ENCODE measurements at regions not wholly inside any gene's neighbourhood (a gene's known extent, or its start where the extent isn't known, plus 50 kb on each side); places are given as distances from the start of the nearest gene placed in this dataset.

DNA sequence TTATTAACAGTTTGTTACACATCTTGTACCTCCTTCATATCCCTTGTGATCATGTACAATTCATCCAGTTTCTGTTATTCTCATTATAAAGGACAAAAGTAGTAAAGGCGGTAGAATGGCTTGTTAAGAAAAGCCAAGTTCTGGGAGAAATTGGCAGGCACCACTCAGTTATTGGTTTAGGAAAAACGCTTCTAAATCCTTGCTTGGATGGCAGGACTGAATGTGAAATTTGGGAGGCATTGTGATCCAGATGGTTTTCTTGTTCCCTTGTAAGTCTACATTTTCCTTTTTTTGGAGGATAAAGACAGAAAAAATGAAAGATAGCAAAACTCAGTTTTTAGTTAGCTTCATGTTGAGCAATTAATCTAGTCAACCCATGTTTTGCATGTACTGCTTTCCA, 130.2 kb downstream of the MAT2B start:
- no peak for ATAC-seq

DNA sequence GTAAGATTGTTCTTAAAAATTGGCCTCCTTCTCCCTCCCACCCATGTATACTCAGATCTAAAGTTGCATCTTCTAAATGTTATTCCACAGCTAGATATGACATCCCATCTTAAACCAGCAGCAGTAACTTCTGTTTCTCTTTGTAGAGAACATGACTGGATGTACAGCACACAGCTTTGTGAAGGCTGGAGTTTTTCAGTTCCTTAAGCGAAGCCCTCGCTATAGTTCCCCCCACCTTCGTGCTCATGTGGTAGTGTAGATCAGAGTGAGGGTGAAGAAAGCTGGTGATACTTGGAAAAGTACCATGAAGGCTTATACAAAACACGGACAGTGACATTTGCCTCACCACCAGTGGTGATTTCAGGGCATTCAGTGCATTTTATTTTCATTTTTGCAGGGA, 137.5 kb downstream of the MAT2B start:
- Mint-ChIP-seq H3K4me1 (no peaks in the 10 kb centered on the region), H3K36me3 (no peaks in the 10 kb centered on the region), H3K27ac (no peak overlapping the region), H3K9me3 (0 out of 2 replicates have a peak, but pooled peaks cover 2% of the 10 kb centered on the region), H3K27me3 (ENCODE audit: low read depth) (no peaks in the 10 kb centered on the region), H3K4me3 (no peak overlapping the region)
- CTCF ChIA-PET, result no interaction called here
- no peak for ATAC-seq
- POLR2A ChIA-PET, result no interaction called here
- DNase-seq (ENCODE audit: low spot score), result no peak
- no peak for TF ChIP-seq ZNF121 (CRISPR knock-in tag; IDR thresholded peaks at IDR 0.05)
- TF ChIP-seq, protein P1, sequence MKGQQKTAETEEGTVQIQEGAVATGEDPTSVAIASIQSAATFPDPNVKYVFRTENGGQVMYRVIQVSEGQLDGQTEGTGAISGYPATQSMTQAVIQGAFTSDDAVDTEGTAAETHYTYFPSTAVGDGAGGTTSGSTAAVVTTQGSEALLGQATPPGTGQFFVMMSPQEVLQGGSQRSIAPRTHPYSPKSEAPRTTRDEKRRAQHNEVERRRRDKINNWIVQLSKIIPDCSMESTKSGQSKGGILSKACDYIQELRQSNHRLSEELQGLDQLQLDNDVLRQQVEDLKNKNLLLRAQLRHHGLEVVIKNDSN (CRISPR knock-in tag; IDR thresholded peaks at IDR 0.05), result no peak
- TF ChIP-seq, protein P2, sequence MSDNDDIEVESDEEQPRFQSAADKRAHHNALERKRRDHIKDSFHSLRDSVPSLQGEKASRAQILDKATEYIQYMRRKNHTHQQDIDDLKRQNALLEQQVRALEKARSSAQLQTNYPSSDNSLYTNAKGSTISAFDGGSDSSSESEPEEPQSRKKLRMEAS (CRISPR knock-in tag; IDR thresholded peaks at IDR 0.05), result no peak
- no peak for TF ChIP-seq SMAD4 (CRISPR knock-in tag; IDR thresholded peaks at IDR 0.05)
- no peak for TF ChIP-seq ZNF219 (CRISPR knock-in tag; IDR thresholded peaks at IDR 0.05; ENCODE audit: borderline replicate concordance)
- TF ChIP-seq ZNF671 (CRISPR knock-in tag; IDR thresholded peaks at IDR 0.05), result no peak
- TF ChIP-seq CREB1 (CRISPR knock-in tag; IDR thresholded peaks at IDR 0.05), result no peak
- TF ChIP-seq, protein P3, sequence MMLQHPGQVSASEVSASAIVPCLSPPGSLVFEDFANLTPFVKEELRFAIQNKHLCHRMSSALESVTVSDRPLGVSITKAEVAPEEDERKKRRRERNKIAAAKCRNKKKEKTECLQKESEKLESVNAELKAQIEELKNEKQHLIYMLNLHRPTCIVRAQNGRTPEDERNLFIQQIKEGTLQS (CRISPR knock-in tag; conservative IDR thresholded peaks at IDR 0.05), result no peak
- no peak for TF ChIP-seq ZNF423 (CRISPR knock-in tag; IDR thresholded peaks at IDR 0.05)
- TF ChIP-seq ZNF317 (CRISPR knock-in tag; IDR thresholded peaks at IDR 0.05; ENCODE audit: borderline replicate concordance, low read depth), result no peak

More for the DNA sequence above, 130.2 kb downstream of the MAT2B start:
- H3K9me3 Mint-ChIP-seq, result 0 out of 2 replicates have a peak, but pooled peaks cover 4% of the 10 kb centered on the region
- ChIA-PET POLR2A (no interaction called here), CTCF (no interaction called here)
- no peak for DNase-seq (ENCODE audit: low spot score)
- no peak overlapping the region for H3K4me3 Mint-ChIP-seq
- H3K4me1 Mint-ChIP-seq, result no peaks in the 10 kb centered on the region
- no peaks in the 10 kb centered on the region for H3K36me3 Mint-ChIP-seq
- no peaks in the 10 kb centered on the region for H3K27me3 Mint-ChIP-seq (ENCODE audit: low read depth)
- TF ChIP-seq ZNF232 (CRISPR knock-in tag; IDR thresholded peaks at IDR 0.05), result no peak
- TF ChIP-seq, protein P4, sequence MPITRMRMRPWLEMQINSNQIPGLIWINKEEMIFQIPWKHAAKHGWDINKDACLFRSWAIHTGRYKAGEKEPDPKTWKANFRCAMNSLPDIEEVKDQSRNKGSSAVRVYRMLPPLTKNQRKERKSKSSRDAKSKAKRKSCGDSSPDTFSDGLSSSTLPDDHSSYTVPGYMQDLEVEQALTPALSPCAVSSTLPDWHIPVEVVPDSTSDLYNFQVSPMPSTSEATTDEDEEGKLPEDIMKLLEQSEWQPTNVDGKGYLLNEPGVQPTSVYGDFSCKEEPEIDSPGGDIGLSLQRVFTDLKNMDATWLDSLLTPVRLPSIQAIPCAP (CRISPR knock-in tag; IDR thresholded peaks at IDR 0.05), result no peak
- TF ChIP-seq, protein P3 (CRISPR knock-in tag; conservative IDR thresholded peaks at IDR 0.05), result no peak
- TF ChIP-seq, protein P5, sequence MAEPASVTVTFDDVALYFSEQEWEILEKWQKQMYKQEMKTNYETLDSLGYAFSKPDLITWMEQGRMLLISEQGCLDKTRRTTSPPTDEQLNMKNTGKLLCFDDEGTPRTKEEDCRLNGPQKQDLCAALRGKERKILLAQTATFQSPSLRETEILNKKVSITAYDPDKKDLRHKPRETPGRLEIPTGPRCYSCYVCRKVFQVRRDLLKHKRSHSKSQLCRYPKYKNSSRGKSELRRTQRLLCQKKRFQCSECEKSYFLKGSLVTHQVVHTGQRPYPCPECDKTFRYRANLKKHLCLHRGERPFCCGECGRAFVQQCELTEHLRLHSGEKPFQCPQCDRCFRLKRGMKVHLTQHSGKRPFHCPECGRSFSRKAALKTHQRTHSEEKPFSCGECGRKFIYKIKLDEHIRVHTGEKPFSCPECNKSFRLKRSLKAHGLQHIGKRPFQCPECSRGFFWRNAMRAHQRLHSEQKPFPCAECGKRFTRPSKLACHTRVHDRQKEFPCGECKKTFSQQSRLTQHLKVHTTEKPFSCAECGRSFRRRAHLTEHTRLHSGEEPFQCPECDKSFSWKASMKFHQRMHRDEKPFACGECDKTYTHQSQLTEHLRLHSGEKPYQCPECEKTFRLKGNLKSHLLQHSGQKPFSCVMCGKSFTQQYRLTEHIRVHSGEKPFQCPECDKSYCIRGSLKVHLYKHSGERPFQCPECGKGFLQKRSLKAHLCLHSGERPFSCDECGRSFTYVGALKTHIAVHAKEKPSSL (CRISPR knock-in tag; conservative IDR thresholded peaks at IDR 0.05), result no peak
- TF ChIP-seq ATF1 (CRISPR knock-in tag; IDR thresholded peaks at IDR 0.05), result no peak
- no peak for TF ChIP-seq NFATC4 (CRISPR knock-in tag; IDR thresholded peaks at IDR 0.05)
- TF ChIP-seq, protein P6, sequence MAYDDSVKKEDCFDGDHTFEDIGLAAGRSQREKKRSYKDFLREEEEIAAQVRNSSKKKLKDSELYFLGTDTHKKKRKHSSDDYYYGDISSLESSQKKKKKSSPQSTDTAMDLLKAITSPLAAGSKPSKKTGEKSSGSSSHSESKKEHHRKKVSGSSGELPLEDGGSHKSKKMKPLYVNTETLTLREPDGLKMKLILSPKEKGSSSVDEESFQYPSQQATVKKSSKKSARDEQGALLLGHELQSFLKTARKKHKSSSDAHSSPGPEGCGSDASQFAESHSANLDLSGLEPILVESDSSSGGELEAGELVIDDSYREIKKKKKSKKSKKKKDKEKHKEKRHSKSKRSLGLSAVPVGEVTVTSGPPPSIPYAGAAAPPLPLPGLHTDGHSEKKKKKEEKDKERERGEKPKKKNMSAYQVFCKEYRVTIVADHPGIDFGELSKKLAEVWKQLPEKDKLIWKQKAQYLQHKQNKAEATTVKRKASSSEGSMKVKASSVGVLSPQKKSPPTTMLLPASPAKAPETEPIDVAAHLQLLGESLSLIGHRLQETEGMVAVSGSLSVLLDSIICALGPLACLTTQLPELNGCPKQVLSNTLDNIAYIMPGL (CRISPR knock-in tag; IDR thresholded peaks at IDR 0.05), result no peak
- TF ChIP-seq, protein P7, sequence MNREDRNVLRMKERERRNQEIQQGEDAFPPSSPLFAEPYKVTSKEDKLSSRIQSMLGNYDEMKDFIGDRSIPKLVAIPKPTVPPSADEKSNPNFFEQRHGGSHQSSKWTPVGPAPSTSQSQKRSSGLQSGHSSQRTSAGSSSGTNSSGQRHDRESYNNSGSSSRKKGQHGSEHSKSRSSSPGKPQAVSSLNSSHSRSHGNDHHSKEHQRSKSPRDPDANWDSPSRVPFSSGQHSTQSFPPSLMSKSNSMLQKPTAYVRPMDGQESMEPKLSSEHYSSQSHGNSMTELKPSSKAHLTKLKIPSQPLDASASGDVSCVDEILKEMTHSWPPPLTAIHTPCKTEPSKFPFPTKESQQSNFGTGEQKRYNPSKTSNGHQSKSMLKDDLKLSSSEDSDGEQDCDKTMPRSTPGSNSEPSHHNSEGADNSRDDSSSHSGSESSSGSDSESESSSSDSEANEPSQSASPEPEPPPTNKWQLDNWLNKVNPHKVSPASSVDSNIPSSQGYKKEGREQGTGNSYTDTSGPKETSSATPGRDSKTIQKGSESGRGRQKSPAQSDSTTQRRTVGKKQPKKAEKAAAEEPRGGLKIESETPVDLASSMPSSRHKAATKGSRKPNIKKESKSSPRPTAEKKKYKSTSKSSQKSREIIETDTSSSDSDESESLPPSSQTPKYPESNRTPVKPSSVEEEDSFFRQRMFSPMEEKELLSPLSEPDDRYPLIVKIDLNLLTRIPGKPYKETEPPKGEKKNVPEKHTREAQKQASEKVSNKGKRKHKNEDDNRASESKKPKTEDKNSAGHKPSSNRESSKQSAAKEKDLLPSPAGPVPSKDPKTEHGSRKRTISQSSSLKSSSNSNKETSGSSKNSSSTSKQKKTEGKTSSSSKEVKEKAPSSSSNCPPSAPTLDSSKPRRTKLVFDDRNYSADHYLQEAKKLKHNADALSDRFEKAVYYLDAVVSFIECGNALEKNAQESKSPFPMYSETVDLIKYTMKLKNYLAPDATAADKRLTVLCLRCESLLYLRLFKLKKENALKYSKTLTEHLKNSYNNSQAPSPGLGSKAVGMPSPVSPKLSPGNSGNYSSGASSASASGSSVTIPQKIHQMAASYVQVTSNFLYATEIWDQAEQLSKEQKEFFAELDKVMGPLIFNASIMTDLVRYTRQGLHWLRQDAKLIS (CRISPR knock-in tag; IDR thresholded peaks at IDR 0.05; ENCODE audit: borderline replicate concordance), result no peak
- TF ChIP-seq ELF4 (CRISPR knock-in tag; IDR thresholded peaks at IDR 0.05; ENCODE audit: low read depth), result no peak
- H3K27ac Mint-ChIP-seq, result no peak overlapping the region
